ENCODE measurements at regions not wholly inside any gene's neighbourhood (a gene's known extent, or its start where the extent isn't known, plus 50 kb on each side); places are given as distances from the start of the nearest gene placed in this dataset.

DNA sequence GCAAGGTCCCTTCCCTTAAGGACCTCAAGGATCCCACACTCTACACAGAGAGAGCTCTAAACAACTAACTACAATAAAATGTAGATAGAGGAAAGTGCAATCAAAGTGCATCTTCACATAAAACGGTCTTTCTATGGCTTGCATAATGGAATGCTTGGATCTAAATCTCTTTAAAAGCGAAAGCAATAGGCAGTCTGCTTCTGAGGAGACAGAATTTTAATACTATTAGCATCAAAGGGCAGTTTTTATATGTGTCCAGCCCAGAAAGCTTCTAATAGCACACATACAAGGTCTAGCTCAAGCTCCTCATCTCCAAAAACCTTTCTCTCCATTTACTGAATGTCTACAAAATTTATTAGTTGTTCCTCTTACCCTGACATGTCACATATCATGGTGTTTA lies 101.5 kb upstream of the C1GALT1 start:
- H3K36me3 ChIP-seq: no peaks in the 10 kb centered on the region
- H3K27me3 ChIP-seq: no peaks in the 10 kb centered on the region
- H3K4me1 ChIP-seq: no peaks in the 10 kb centered on the region
- H3K9me3 ChIP-seq: no peaks in the 10 kb centered on the region
- intact Hi-C loops (cut with DNase I): no loop called here
- no peak overlapping the region for H3K4me3 ChIP-seq
- TF ChIP-seq, protein P1, sequence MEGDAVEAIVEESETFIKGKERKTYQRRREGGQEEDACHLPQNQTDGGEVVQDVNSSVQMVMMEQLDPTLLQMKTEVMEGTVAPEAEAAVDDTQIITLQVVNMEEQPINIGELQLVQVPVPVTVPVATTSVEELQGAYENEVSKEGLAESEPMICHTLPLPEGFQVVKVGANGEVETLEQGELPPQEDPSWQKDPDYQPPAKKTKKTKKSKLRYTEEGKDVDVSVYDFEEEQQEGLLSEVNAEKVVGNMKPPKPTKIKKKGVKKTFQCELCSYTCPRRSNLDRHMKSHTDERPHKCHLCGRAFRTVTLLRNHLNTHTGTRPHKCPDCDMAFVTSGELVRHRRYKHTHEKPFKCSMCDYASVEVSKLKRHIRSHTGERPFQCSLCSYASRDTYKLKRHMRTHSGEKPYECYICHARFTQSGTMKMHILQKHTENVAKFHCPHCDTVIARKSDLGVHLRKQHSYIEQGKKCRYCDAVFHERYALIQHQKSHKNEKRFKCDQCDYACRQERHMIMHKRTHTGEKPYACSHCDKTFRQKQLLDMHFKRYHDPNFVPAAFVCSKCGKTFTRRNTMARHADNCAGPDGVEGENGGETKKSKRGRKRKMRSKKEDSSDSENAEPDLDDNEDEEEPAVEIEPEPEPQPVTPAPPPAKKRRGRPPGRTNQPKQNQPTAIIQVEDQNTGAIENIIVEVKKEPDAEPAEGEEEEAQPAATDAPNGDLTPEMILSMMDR (IDR thresholded peaks at IDR 0.05): no peak
- ATAC-seq: peak; percentile 66
- DNase-seq: no peak
- H3K27ac ChIP-seq: no peak overlapping the region

DNA sequence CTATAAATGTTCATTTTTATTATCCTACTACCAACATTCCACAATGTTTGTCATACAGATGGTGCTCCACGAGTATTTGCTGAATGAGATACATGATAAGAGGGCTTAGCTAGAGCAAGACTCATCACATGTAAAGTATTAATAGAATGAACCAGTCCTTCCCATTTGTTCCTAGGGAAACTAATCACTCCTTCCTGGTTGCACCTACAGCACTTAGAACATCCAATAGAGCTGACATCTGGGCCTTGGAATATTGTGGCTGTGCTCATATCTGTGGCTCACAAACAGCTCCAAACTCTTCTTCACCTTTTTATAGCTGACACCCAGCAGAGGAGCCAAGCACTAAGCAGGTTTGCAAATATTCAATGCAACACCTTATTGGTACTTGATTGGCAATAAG lies 91.9 kb upstream of the C1GALT1 start:
- H3K27ac ChIP-seq: no peak overlapping the region
- no peaks in the 10 kb centered on the region for H3K27me3 ChIP-seq
- TF ChIP-seq, protein P1 (IDR thresholded peaks at IDR 0.05): no peak
- DNase-seq (no peak), ATAC-seq (no peak)
- H3K36me3 ChIP-seq: no peaks in the 10 kb centered on the region
- H3K4me3 ChIP-seq: no peak overlapping the region
- peaks cover 0 to 2% of the 10 kb centered on the region in 2 donors for H3K9me3 ChIP-seq
- no peaks in the 10 kb centered on the region for H3K4me1 ChIP-seq
- intact Hi-C loops (cut with DNase I): no loop called here

- intact Hi-C loops (cut with DNase I): loop anchor here in 1 of 2 donors (5.0 kb wide), 1 partner anchor 36 kb away; no protein-coding TSS in a partner anchor
- peaks cover 10 to 11% of the 10 kb centered on the region in 2 donors for H3K4me1 ChIP-seq
- TF ChIP-seq, protein P1 (IDR thresholded peaks at IDR 0.05): no peak
These were observed 84.0 kb upstream of the C1GALT1 start for GRCh38 chr7:7098280-7098818.

DNA sequence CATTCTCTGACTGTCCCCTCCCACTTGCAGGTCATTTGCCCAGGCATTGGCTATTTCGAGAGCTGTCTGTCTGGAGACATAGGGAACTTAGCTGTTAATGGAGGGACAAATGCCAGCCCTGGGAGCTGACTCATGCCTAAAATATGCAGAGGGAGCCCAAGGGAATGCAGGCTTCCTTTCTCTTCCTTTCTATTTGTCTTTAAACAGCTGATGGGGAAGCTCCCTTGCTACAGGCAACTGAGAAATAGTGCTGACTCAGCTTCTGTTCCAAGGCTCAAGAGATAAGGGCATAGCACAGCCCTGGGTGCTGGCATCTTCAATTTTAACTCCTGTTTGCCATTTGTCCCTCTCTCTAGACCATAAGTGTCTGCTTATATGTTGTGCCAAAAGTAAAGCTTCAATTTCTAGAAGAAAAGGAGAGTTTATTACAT lies 82.7 kb upstream of the C1GALT1 start:
- intact Hi-C loops (cut with DNase I): loop anchor here in 1 of 2 donors (5.0 to 10.0 kb wide), 2 partner anchors 37 to 445 kb away; no protein-coding TSS in a partner anchor

More at GRCh38 chr7:7098280-7098818, 84.0 kb upstream of the C1GALT1 start:
- Histone ChIP-seq H3K4me3 (no peak overlapping the region), H3K27ac (no peak overlapping the region), H3K27me3 (no peaks in the 10 kb centered on the region), H3K36me3 (no peaks in the 10 kb centered on the region), H3K9me3 (no peaks in the 10 kb centered on the region)
- no peak for ATAC-seq
- DNase-seq: no peak

GRCh38 chr7:7100432-7100849 lies 81.9 kb upstream of the C1GALT1 start:
- no peak for DNase-seq
- Histone ChIP-seq H3K4me1 (peaks cover 10 to 11% of the 10 kb centered on the region in 2 donors), H3K9me3 (no peaks in the 10 kb centered on the region), H3K27ac (no peak overlapping the region), H3K36me3 (no peaks in the 10 kb centered on the region), H3K27me3 (no peaks in the 10 kb centered on the region), H3K4me3 (no peak overlapping the region)
- TF ChIP-seq, protein P1 (IDR thresholded peaks at IDR 0.05): no peak
- intact Hi-C loops (cut with DNase I): loop anchor here in 1 of 2 donors (10.0 kb wide), 1 partner anchor 444 kb away; no protein-coding TSS in a partner anchor
- no peak for ATAC-seq

More for the DNA sequence above, 82.7 kb upstream of the C1GALT1 start:
- Histone ChIP-seq H3K9me3 (no peaks in the 10 kb centered on the region), H3K36me3 (no peaks in the 10 kb centered on the region), H3K27ac (no peak overlapping the region), H3K27me3 (no peaks in the 10 kb centered on the region), H3K4me3 (no peak overlapping the region), H3K4me1 (peaks cover 10 to 11% of the 10 kb centered on the region in 2 donors)
- peak; percentile 92 for ATAC-seq
- DNase-seq: peak; percentile 27 to 75 (median 48)
- TF ChIP-seq, protein P1 (IDR thresholded peaks at IDR 0.05): no peak
